Panc1 (cell line): ENCODE measurements at regions not wholly inside any gene's neighbourhood (a gene's known extent, or its start where the extent isn't known, plus 50 kb on each side); places are given as distances from the start of the nearest gene placed in this dataset.

Experiments
- ATAC-seq: fragments of 200-7000 bp; cut with Tn5 transposase; 2 replicates; pipeline ENCODE4 v1.9.1; 2020; ENCODE audit warnings: mild to moderate bottlenecking, moderate library complexity
- BruUV-seq: library from RNA; stranded (reverse); fragments of 400-500 nt; replicated peaks from 2 replicates; lab custom pipeline; 2021; lab: Mats Ljungman, UMichigan
- CTCF ChIA-PET: fragments of 300-600 bp; sonication (Branson Sonifier 250); formaldehyde crosslinking; loops from one replicate; lab custom pipeline; 2022; ENCODE audit warnings: antibody characterized with exemption; lab: Charles Lee
- POLR2A ChIA-PET: fragments of 300-600 bp; sonication (Branson Sonifier 250); formaldehyde crosslinking; loops from one replicate; lab custom pipeline; 2022; ENCODE audit warnings: antibody characterized with exemption; lab: Charles Lee
- DNase-seq: peaks from one replicate; pipeline ENCODE4 v3.0.0-alpha.2; 2010; ENCODE audit warnings: low read depth, low spot score
- H3K27ac ChIP-seq: 2 replicates; pipeline ENCODE4 v1.5.1; 2011; ENCODE audit warnings: mild to moderate bottlenecking, low read length, inconsistent platforms
- H3K27me3 ChIP-seq: fragments of 200-500 bp; sonication (Bioruptor generic); 2 replicates; pipeline ENCODE4 v1.6.0; 2014; ENCODE audit warnings: low read length, inconsistent platforms; ENCODE audit not compliant: control insufficient read depth, insufficient read depth
- H3K36me3 ChIP-seq: fragments of 200-500 bp; sonication (Bioruptor generic); 2 replicates; pipeline ENCODE4 v1.5.1; 2014; ENCODE audit warnings: inconsistent platforms, mild to moderate bottlenecking, low read length, moderate library complexity; ENCODE audit not compliant: control insufficient read depth, insufficient read depth
- H3K4me1 ChIP-seq: 2 replicates; pipeline ENCODE4 v1.5.1; 2011; ENCODE audit warnings: inconsistent platforms, mild to moderate bottlenecking, low read length, moderate library complexity; ENCODE audit not compliant: control insufficient read depth, insufficient read depth
- H3K4me3 ChIP-seq, 2 experiments: 2 replicates each; pipeline ENCODE4 v1.5.1; 2011 to 2012; ENCODE audit warnings: low read depth in 2 of 2, low read length in 2 of 2, mild to moderate bottlenecking in 2 of 2, inconsistent platforms in 1 of 2, moderate library complexity in 1 of 2
- H3K9me3 ChIP-seq: fragments of 200-500 bp; sonication (Bioruptor generic); 2 replicates; pipeline ENCODE4 v1.5.1; 2014; ENCODE audit warnings: low read depth, mild to moderate bottlenecking, inconsistent platforms, low read length, moderate library complexity; ENCODE audit not compliant: control insufficient read depth, insufficient read depth
- CTCF ChIP-seq: fragments of 450-650 bp; IDR thresholded peaks from 2 replicates; pipeline ENCODE4 v1.5.1; 2017; ENCODE audit warnings: mild to moderate bottlenecking
- POLR2AphosphoS5 ChIP-seq: IDR thresholded peaks from 2 replicates; pipeline ENCODE4 v1.6.1; 2012; ENCODE audit warnings: mild to moderate bottlenecking, low read depth, low read length, moderate library complexity
- SIN3A ChIP-seq: IDR thresholded peaks from 2 replicates; pipeline ENCODE4 v1.6.1; 2012; ENCODE audit warnings: low read depth, mild to moderate bottlenecking, low read length, moderate library complexity, borderline replicate concordance; ENCODE audit not compliant: insufficient read depth
- TCF7L2 ChIP-seq: IDR thresholded peaks from 2 replicates; pipeline ENCODE4 v1.6.1; 2011; ENCODE audit warnings: mild to moderate bottlenecking, low read depth, low read length, inconsistent platforms
- in situ Hi-C: cut with HindIII; loops from 2 replicates; pipeline ENCODE4 v1.10.0; 2016; ENCODE audit warnings: low sequenced_read_pairs, low pct_unique_long_range_greater_than_20kb
- intact Hi-C: fragments of 100-400 bp; cut with micrococcal nuclease; formaldehyde crosslinking; loops from one replicate; pipeline ENCODE4 v1.10.0; 2022; ENCODE audit not compliant: unreplicated experiment
- TF ChIP-seq, protein P1 (sequence below), 2 experiments: IDR thresholded peaks; 2 replicates each; pipeline ENCODE4 v1.6.1; 2011 to 2012; ENCODE audit warnings: low read depth in 2 of 2, control low read depth in 1 of 2, low read length in 1 of 2, mild to moderate bottlenecking in 1 of 2, moderate library complexity in 1 of 2; ENCODE audit not compliant: insufficient read depth in 1 of 2

DNA sequence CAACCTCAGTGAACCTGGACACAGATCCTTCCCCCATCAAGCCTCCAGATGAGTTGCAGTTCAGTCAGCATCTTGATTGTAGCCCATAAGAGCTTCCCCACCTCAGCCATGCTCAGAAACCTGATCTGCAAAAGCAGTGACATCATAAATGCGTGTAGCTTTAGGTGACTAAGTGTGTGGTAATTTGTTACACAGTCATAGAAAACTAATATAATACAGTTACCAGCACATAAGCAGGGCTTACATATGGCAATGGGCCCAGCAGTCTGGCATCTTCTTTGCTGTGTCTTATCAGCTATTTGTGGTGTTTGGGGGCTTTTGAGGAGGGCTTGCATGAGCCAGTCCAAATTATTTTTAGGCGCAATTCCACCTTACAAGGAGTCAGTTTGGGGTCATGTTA lies 807.0 kb downstream of the SLC4A3 start:
- BruUV-seq, result no TSS peak
- DNase-seq, result no peak
- H3K36me3 ChIP-seq, result no peaks in the 10 kb centered on the region
- no peak for ATAC-seq
- no peaks in the 10 kb centered on the region for H3K4me1 ChIP-seq
- no peak overlapping the region for H3K27ac ChIP-seq
- H3K9me3 ChIP-seq, result no peaks in the 10 kb centered on the region
- intact Hi-C loops (no loop called here), in situ Hi-C loops (no loop called here)
- H3K27me3 ChIP-seq, result no peaks in the 10 kb centered on the region
- CTCF ChIA-PET, result no interaction called here
- no peak for TF ChIP-seq TCF7L2
- TF ChIP-seq SIN3A, result no peak
- POLR2A ChIA-PET, result no interaction called here
- H3K4me3 ChIP-seq, result no peak overlapping the region

- no peak for ATAC-seq
- Histone ChIP-seq H3K27me3 (no peaks in the 10 kb centered on the region), H3K4me1 (no peaks in the 10 kb centered on the region), H3K9me3 (no peaks in the 10 kb centered on the region), H3K4me3 (no peak overlapping the region), H3K27ac (no peak overlapping the region), H3K36me3 (no peaks in the 10 kb centered on the region; the same call in 1 of the 2 replicates)
- POLR2A ChIA-PET, result no interaction called here
- CTCF ChIA-PET, result no interaction called here
- no peak for DNase-seq
- in situ Hi-C loops, result no loop called here
- BruUV-seq, result no TSS peak
- no peak for TF ChIP-seq TCF7L2
- no peak for TF ChIP-seq POLR2AphosphoS5
- TF ChIP-seq SIN3A, result no peak
- TF ChIP-seq, protein P1, sequence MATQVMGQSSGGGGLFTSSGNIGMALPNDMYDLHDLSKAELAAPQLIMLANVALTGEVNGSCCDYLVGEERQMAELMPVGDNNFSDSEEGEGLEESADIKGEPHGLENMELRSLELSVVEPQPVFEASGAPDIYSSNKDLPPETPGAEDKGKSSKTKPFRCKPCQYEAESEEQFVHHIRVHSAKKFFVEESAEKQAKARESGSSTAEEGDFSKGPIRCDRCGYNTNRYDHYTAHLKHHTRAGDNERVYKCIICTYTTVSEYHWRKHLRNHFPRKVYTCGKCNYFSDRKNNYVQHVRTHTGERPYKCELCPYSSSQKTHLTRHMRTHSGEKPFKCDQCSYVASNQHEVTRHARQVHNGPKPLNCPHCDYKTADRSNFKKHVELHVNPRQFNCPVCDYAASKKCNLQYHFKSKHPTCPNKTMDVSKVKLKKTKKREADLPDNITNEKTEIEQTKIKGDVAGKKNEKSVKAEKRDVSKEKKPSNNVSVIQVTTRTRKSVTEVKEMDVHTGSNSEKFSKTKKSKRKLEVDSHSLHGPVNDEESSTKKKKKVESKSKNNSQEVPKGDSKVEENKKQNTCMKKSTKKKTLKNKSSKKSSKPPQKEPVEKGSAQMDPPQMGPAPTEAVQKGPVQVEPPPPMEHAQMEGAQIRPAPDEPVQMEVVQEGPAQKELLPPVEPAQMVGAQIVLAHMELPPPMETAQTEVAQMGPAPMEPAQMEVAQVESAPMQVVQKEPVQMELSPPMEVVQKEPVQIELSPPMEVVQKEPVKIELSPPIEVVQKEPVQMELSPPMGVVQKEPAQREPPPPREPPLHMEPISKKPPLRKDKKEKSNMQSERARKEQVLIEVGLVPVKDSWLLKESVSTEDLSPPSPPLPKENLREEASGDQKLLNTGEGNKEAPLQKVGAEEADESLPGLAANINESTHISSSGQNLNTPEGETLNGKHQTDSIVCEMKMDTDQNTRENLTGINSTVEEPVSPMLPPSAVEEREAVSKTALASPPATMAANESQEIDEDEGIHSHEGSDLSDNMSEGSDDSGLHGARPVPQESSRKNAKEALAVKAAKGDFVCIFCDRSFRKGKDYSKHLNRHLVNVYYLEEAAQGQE (IDR thresholded peaks at IDR 0.05; ENCODE audit: insufficient read depth in 1 of 2, low read depth in 2 of 2, low read length in 1 of 2), result no peak
- TF ChIP-seq CTCF, result no peak
- intact Hi-C loops, result no loop called here
These were observed 810.5 kb downstream of the SLC4A3 start for GRCh38 chr2:220437938-220438337.

DNA sequence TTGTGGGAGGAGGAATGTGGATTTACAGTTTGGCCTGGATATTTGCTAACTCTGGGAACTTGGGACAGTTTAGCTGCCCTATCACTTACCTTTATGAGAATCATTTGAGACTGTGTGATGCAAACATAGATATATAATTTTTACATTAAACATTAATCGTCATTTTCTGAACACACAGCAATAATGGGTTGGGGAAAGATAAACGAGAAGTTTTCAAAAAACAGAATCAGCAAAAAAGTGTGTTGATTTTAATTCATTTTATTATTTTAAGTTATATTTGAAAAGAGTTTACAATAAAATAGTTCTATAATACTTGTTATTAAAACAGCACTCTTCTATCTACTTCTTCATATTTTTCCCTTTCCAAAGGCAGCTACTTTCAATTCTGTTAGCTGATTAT lies 813.3 kb downstream of the SLC4A3 start:
- DNase-seq (no peak), ATAC-seq (no peak)
- Histone ChIP-seq H3K4me1 (no peaks in the 10 kb centered on the region), H3K27me3 (no peaks in the 10 kb centered on the region), H3K9me3 (no peaks in the 10 kb centered on the region), H3K36me3 (no peaks in the 10 kb centered on the region; the same call in 1 of the 2 replicates), H3K27ac (no peak overlapping the region), H3K4me3 (no peak overlapping the region)
- ChIA-PET POLR2A (no interaction called here), CTCF (no interaction called here)
- intact Hi-C loops, result no loop called here
- TF ChIP-seq SIN3A, result no peak
- no peak for TF ChIP-seq POLR2AphosphoS5
- no peak for TF ChIP-seq CTCF
- no peak for TF ChIP-seq TCF7L2
- TF ChIP-seq, protein P1 (IDR thresholded peaks at IDR 0.05; ENCODE audit: insufficient read depth in 1 of 2, low read depth in 2 of 2, low read length in 1 of 2), result no peak
- in situ Hi-C loops, result no loop called here
- BruUV-seq, result no TSS peak
